Naive thymus-derived CD4-positive, alpha-beta T cell (primary cell): ENCODE measurements at regions not wholly inside any gene's neighbourhood (a gene's known extent, or its start where the extent isn't known, plus 50 kb on each side); places are given as distances from the start of the nearest gene placed in this dataset.

Experiments used
- ATAC-seq: fragments of 150-1000 bp; cut with Tn5 transposase; 2 replicates; pipeline ENCODE4 v1.10.0; 2021; ENCODE audit warnings: mild to moderate bottlenecking, moderate library complexity
- CTCF ChIA-PET: fragments of 350-600 bp; sonication (Branson Sonifier 250); formaldehyde crosslinking; loops from one replicate; lab custom pipeline; 2021; ENCODE audit warnings: antibody characterized with exemption; lab: Charles Lee
- POLR2A ChIA-PET: fragments of 350-600 bp; sonication (Branson Sonifier 250); formaldehyde crosslinking; loops from one replicate; lab custom pipeline; 2021; ENCODE audit warnings: antibody characterized with exemption, inconsistent platforms; lab: Charles Lee
- DNase-seq, 9 donors: peaks; one replicate each; pipeline versions ENCODE4 v3.0.0 to v3.0.0-alpha.2; 2020 to 2022; ENCODE audit warnings: mixed read lengths in 1 of 9
- H3K27ac ChIP-seq: one replicate; pipeline ENCODE4 v1.7.0; 2013; ENCODE audit warnings: mild to moderate bottlenecking, low read depth, low read length, moderate library complexity
- H3K27me3 ChIP-seq, 2 donors: one replicate each; pipeline ENCODE4 v1.7.0; 2013; ENCODE audit warnings: low read length in 2 of 2, mild to moderate bottlenecking in 2 of 2, moderate library complexity in 2 of 2; ENCODE audit not compliant: control insufficient read depth in 2 of 2, insufficient read depth in 2 of 2
- H3K36me3 ChIP-seq, 3 experiments: 1 replicate in 2 of 3; 2 replicates in 1 of 3; pipeline ENCODE4 v1.7.0; 2013; ENCODE audit warnings: low read length in 3 of 3, mild to moderate bottlenecking in 3 of 3, moderate library complexity in 1 of 3; ENCODE audit not compliant: insufficient read depth in 3 of 3, control insufficient read depth in 2 of 3
- H3K4me1 ChIP-seq, 2 donors: one replicate each; pipeline ENCODE4 v1.7.0; 2013; ENCODE audit warnings: low read length in 2 of 2, mild to moderate bottlenecking in 2 of 2, moderate library complexity in 1 of 2; ENCODE audit not compliant: control insufficient read depth in 2 of 2, insufficient read depth in 2 of 2
- H3K4me3 ChIP-seq: 2 replicates; pipeline ENCODE4 v1.7.0; 2013; ENCODE audit warnings: mild to moderate bottlenecking, low read length
- H3K9me3 ChIP-seq, 3 experiments: 1 replicate in 2 of 3; 2 replicates in 1 of 3; pipeline ENCODE4 v1.7.0; 2013; ENCODE audit warnings: low read length in 3 of 3; ENCODE audit not compliant: control insufficient read depth in 2 of 3
- H3K27ac Mint-ChIP-seq, 9 donors: one replicate each; pipeline ENCODE4 v1.8.0; 2020 to 2022; ENCODE audit warnings: mixed read lengths in 9 of 9, mild to moderate bottlenecking in 8 of 9, moderate library complexity in 5 of 9, inconsistent platforms in 2 of 9
- H3K27me3 Mint-ChIP-seq, 5 donors: one replicate each; pipeline ENCODE4 v1.8.0; 2021 to 2022; ENCODE audit warnings: mixed read lengths in 5 of 5, mild to moderate bottlenecking in 1 of 5
- H3K36me3 Mint-ChIP-seq, 5 donors: one replicate each; pipeline ENCODE4 v1.8.0; 2020 to 2022; ENCODE audit warnings: mixed read lengths in 5 of 5, mild to moderate bottlenecking in 3 of 5, inconsistent platforms in 1 of 5
- H3K4me1 Mint-ChIP-seq, 7 donors: one replicate each; pipeline ENCODE4 v1.8.0; 2020 to 2022; ENCODE audit warnings: mixed read lengths in 7 of 7, mild to moderate bottlenecking in 3 of 7, inconsistent platforms in 1 of 7
- H3K4me3 Mint-ChIP-seq, 10 donors: one replicate each; pipeline ENCODE4 v1.8.0; 2020 to 2022; ENCODE audit warnings: mild to moderate bottlenecking in 10 of 10, mixed read lengths in 10 of 10, moderate library complexity in 6 of 10, inconsistent platforms in 2 of 10
- H3K9me3 Mint-ChIP-seq, 11 donors: one replicate each; pipeline ENCODE4 v1.8.0; 2020 to 2022; ENCODE audit warnings: mixed read lengths in 11 of 11, mild to moderate bottlenecking in 4 of 11, inconsistent platforms in 1 of 11, moderate library complexity in 1 of 11
- intact Hi-C, 2 donors: fragments of 100-400 bp; cut with micrococcal nuclease; formaldehyde crosslinking; loops; one replicate each; pipeline ENCODE4 v1.15.1; 2023

DNA sequence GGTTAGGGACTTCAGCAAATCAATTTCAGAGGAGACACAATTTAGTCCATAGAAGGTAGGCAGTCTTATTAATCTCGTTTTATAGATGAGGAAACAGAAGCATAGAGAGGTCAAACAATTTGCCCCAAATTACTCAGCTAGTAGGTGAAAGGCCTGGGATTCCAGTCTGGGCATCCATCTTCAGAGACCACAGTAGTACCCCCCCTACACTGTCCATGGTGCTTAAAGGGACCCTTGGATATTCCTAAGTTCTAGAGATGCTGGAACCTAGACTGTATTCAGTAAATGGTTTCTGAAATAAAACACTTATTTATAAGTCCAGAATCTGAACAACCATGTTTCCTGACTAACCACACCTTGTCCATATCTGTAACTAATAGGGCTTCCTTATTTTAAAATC, 174.8 kb downstream of the CEP135 start:
- Histone ChIP-seq H3K27me3 (no peaks in the 10 kb centered on the region), H3K9me3 (no peaks in the 10 kb centered on the region), H3K36me3 (no peaks in the 10 kb centered on the region), H3K27ac (no peak overlapping the region), H3K4me3 (no peak overlapping the region), H3K4me1 (no peaks in the 10 kb centered on the region)
- H3K9me3 Mint-ChIP-seq: no peaks in the 10 kb centered on the region
- intact Hi-C loops: no loop called here
- no peak overlapping the region for H3K27ac Mint-ChIP-seq
- H3K4me1 Mint-ChIP-seq: no peaks in the 10 kb centered on the region
- DNase-seq: no peak
- H3K27me3 Mint-ChIP-seq: peaks cover 13 to 18% (median 15%) of the 10 kb centered on the region in 5 donors
- CTCF ChIA-PET: no interaction called here
- no peaks in the 10 kb centered on the region for H3K36me3 Mint-ChIP-seq
- POLR2A ChIA-PET: no interaction called here
- ATAC-seq: no peak
- H3K4me3 Mint-ChIP-seq: no peak overlapping the region

DNA sequence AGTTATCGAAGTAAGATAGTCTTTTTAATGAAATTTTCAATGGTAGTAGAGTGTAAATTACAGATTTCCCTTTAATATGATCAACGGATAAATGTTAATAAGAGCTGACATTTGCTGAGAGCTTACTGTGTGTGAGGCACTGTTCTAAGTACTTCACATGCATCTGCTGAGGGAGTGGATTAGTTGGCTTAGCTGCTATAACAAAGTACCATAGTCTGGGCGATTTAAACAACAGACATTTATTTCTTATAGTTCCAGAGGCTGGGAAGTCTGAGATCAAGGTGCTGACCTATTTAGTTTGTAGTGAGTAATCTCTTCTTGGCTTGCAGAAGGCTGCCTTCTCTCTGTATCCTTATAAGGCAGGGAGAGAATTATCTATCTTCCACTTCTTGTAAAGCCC, 174.3 kb downstream of the CEP135 start:
- peaks cover 13 to 18% (median 15%) of the 10 kb centered on the region in 5 donors for H3K27me3 Mint-ChIP-seq
- no peak for DNase-seq
- no peaks in the 10 kb centered on the region for H3K9me3 ChIP-seq

GRCh38 chr4:56118845-56119244, 170.1 kb downstream of the CEP135 start:
- Mint-ChIP-seq H3K9me3 (no peaks in the 10 kb centered on the region), H3K4me3 (no peak overlapping the region), H3K36me3 (no peaks in the 10 kb centered on the region), H3K27me3 (peaks cover 0 to 12% (median 3%) of the 10 kb centered on the region in 5 donors), H3K27ac (no peak overlapping the region), H3K4me1 (peaks cover 0 to 7% (median 0%) of the 10 kb centered on the region in 7 donors)
- H3K4me1 ChIP-seq: no peaks in the 10 kb centered on the region
- intact Hi-C loops: no loop called here
- H3K9me3 ChIP-seq: no peaks in the 10 kb centered on the region
- no peaks in the 10 kb centered on the region for H3K36me3 ChIP-seq
- H3K27ac ChIP-seq: no peak overlapping the region
- no peak for ATAC-seq
- no peak overlapping the region for H3K4me3 ChIP-seq
- CTCF ChIA-PET: no interaction called here
- POLR2A ChIA-PET: no interaction called here
- DNase-seq: no peak
- H3K27me3 ChIP-seq: no peaks in the 10 kb centered on the region

More for the DNA sequence above, 174.3 kb downstream of the CEP135 start:
- ChIA-PET POLR2A (no interaction called here), CTCF (no interaction called here)
- Mint-ChIP-seq H3K9me3 (no peaks in the 10 kb centered on the region), H3K4me3 (no peak overlapping the region), H3K27ac (no peak overlapping the region), H3K4me1 (no peaks in the 10 kb centered on the region), H3K36me3 (no peaks in the 10 kb centered on the region)
- Histone ChIP-seq H3K4me1 (no peaks in the 10 kb centered on the region), H3K27ac (no peak overlapping the region), H3K4me3 (no peak overlapping the region), H3K36me3 (no peaks in the 10 kb centered on the region), H3K27me3 (no peaks in the 10 kb centered on the region)
- intact Hi-C loops: no loop called here
- ATAC-seq: no peak

DNA sequence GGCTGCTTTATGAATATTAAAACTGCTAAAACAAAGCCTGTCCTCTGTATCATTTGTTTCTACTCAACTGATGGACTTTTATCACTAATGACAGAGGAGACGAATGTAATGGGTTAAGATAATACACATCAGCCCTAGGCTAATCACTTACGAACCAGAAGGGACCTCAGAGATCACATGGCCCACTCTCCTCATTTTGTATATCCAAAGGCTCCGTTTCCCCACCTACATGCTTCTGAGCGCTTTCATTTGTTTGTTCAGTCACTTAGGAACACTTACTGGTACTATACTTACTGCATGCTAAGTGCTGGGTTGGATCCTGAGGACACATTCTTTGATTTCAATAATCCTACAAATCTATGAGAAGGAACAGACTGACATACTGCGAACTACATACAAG, 169.3 kb downstream of the CEP135 start:
- H3K27me3 Mint-ChIP-seq: peaks cover 0 to 7% (median 3%) of the 10 kb centered on the region in 5 donors
- intact Hi-C loops: no loop called here
- no peaks in the 10 kb centered on the region for H3K36me3 Mint-ChIP-seq
- Histone ChIP-seq H3K4me1 (no peaks in the 10 kb centered on the region), H3K27ac (no peak overlapping the region), H3K9me3 (no peaks in the 10 kb centered on the region), H3K27me3 (no peaks in the 10 kb centered on the region), H3K36me3 (no peaks in the 10 kb centered on the region), H3K4me3 (no peak overlapping the region)
- POLR2A ChIA-PET: no interaction called here
- DNase-seq (no peak), ATAC-seq (no peak)
- H3K4me3 Mint-ChIP-seq: no peak overlapping the region
- no peaks in the 10 kb centered on the region for H3K9me3 Mint-ChIP-seq
- CTCF ChIA-PET: no interaction called here
- peaks cover 0 to 7% (median 0%) of the 10 kb centered on the region in 7 donors for H3K4me1 Mint-ChIP-seq
- H3K27ac Mint-ChIP-seq: no peak overlapping the region

GRCh38 chr4:56115898-56116297, 167.2 kb downstream of the CEP135 start:
- Mint-ChIP-seq H3K4me3 (no peak overlapping the region), H3K4me1 (peaks cover 0 to 7% (median 0%) of the 10 kb centered on the region in 7 donors), H3K27ac (no peak overlapping the region), H3K27me3 (peaks cover 0 to 5% (median 3%) of the 10 kb centered on the region in 5 donors), H3K9me3 (no peaks in the 10 kb centered on the region), H3K36me3 (no peaks in the 10 kb centered on the region)
- ATAC-seq (no peak), DNase-seq (no peak)
- ChIA-PET POLR2A (no interaction called here), CTCF (no interaction called here)
- Histone ChIP-seq H3K4me1 (no peaks in the 10 kb centered on the region), H3K4me3 (no peak overlapping the region), H3K36me3 (no peaks in the 10 kb centered on the region), H3K27ac (no peak overlapping the region), H3K27me3 (no peaks in the 10 kb centered on the region), H3K9me3 (no peaks in the 10 kb centered on the region)
- intact Hi-C loops: no loop called here

GRCh38 chr4:56112377-56112776, 163.6 kb downstream of the CEP135 start:
- Histone ChIP-seq H3K4me1 (no peaks in the 10 kb centered on the region), H3K27me3 (no peaks in the 10 kb centered on the region), H3K4me3 (no peak overlapping the region), H3K27ac (no peak overlapping the region), H3K36me3 (no peaks in the 10 kb centered on the region), H3K9me3 (no peaks in the 10 kb centered on the region)
- H3K36me3 Mint-ChIP-seq: no peaks in the 10 kb centered on the region
- intact Hi-C loops: no loop called here
- DNase-seq (no peak), ATAC-seq (no peak)
- H3K4me1 Mint-ChIP-seq: peaks cover 0 to 7% (median 0%) of the 10 kb centered on the region in 7 donors
- no peak overlapping the region for H3K4me3 Mint-ChIP-seq
- no peaks in the 10 kb centered on the region for H3K9me3 Mint-ChIP-seq
- H3K27me3 Mint-ChIP-seq: peaks cover 0 to 5% (median 0%) of the 10 kb centered on the region in 5 donors
- H3K27ac Mint-ChIP-seq: no peak overlapping the region
- ChIA-PET CTCF (no interaction called here), POLR2A (no interaction called here)

- intact Hi-C loops: no loop called here
- ChIA-PET POLR2A (interaction anchor here (0.5 kb wide), 1 partner anchor 184 kb away, joined by 3 read pairs; no protein-coding TSS in a partner anchor), CTCF (no interaction called here)
- Mint-ChIP-seq H3K27me3 (peaks cover 0 to 4% (median 0%) of the 10 kb centered on the region in 5 donors), H3K4me3 (no peak overlapping the region), H3K27ac (no peak overlapping the region), H3K9me3 (no peaks in the 10 kb centered on the region), H3K36me3 (no peaks in the 10 kb centered on the region), H3K4me1 (no peaks in the 10 kb centered on the region)
- no peak for ATAC-seq
- Histone ChIP-seq H3K4me3 (no peak overlapping the region), H3K9me3 (no peaks in the 10 kb centered on the region), H3K27ac (no peak overlapping the region), H3K36me3 (no peaks in the 10 kb centered on the region), H3K27me3 (no peaks in the 10 kb centered on the region), H3K4me1 (no peaks in the 10 kb centered on the region)
- no peak for DNase-seq
Observed at GRCh38 chr4:56106180-56107147, 157.7 kb downstream of the CEP135 start.
